Vagina (tissue), 2 donors: ENCODE measurements at regions not wholly inside any gene's neighbourhood (a gene's known extent, or its start where the extent isn't known, plus 50 kb on each side); places are given as distances from the start of the nearest gene placed in this dataset.

Source experiments
- POLR2A ChIP-seq, 2 donors: fragments of 450-650 bp; IDR thresholded peaks; one replicate each; pipeline ENCODE4 v1.6.1; 2017; ENCODE audit warnings: antibody characterized with exemption in 2 of 2, mild to moderate bottlenecking in 2 of 2, moderate library complexity in 2 of 2
- POLR2AphosphoS5 ChIP-seq, 2 donors: sonication (generic); formaldehyde crosslinking; IDR thresholded peaks; one replicate each; pipeline ENCODE4 v1.9.0; 2017; ENCODE audit warnings: antibody characterized with exemption in 2 of 2, mild to moderate bottlenecking in 2 of 2, low read depth in 1 of 2; ENCODE audit not compliant: insufficient read depth in 1 of 2
- TF ChIP-seq, protein P1 (sequence below), 3 experiments: fragments of 450-650 bp in 2 of 3; fragments of 200-600 bp in 1 of 3; sonication (generic) in 1 of 3; IDR thresholded peaks; one replicate each; pipeline ENCODE4 v1.5.1; 2017 to 2019; ENCODE audit warnings: antibody characterized with exemption in 3 of 3, mild to moderate bottlenecking in 2 of 3, moderate library complexity in 2 of 3

- TF ChIP-seq POLR2A (IDR thresholded peaks at IDR 0.05) (no peak), POLR2AphosphoS5 (IDR thresholded peaks at IDR 0.05; ENCODE audit: insufficient read depth in 1 of 2, low read depth in 1 of 2) (no peak)
- TF ChIP-seq, protein P1, sequence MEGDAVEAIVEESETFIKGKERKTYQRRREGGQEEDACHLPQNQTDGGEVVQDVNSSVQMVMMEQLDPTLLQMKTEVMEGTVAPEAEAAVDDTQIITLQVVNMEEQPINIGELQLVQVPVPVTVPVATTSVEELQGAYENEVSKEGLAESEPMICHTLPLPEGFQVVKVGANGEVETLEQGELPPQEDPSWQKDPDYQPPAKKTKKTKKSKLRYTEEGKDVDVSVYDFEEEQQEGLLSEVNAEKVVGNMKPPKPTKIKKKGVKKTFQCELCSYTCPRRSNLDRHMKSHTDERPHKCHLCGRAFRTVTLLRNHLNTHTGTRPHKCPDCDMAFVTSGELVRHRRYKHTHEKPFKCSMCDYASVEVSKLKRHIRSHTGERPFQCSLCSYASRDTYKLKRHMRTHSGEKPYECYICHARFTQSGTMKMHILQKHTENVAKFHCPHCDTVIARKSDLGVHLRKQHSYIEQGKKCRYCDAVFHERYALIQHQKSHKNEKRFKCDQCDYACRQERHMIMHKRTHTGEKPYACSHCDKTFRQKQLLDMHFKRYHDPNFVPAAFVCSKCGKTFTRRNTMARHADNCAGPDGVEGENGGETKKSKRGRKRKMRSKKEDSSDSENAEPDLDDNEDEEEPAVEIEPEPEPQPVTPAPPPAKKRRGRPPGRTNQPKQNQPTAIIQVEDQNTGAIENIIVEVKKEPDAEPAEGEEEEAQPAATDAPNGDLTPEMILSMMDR (IDR thresholded peaks at IDR 0.05) = no peak
These were observed 353.7 kb downstream of the METTL15 start for GRCh38 chr11:28461846-28462245.
